ENCODE measurements at regions not wholly inside any gene's neighbourhood (a gene's known extent, or its start where the extent isn't known, plus 50 kb on each side); places are given as distances from the start of the nearest gene placed in this dataset.

GRCh38 chr9:103068753-103069152, 73.6 kb downstream of the CYLC2 start:
- Histone ChIP-seq H3K4me1 (no peaks in the 10 kb centered on the region), H3K27ac (no peak overlapping the region), H3K9me3 (no peaks in the 10 kb centered on the region), H3K36me3 (no peaks in the 10 kb centered on the region), H3K4me3 (no peak overlapping the region), H3K27me3 (no peaks in the 10 kb centered on the region)
- DNase-seq (no peak), ATAC-seq (no peak)
- no peak for TF ChIP-seq CTCF (IDR thresholded peaks at IDR 0.05)
- no peak for TF ChIP-seq POLR2A (IDR thresholded peaks at IDR 0.05)
- intact Hi-C loops (cut with DNase I), result no loop called here
- WGBS (ENCODE audit: insufficient coverage, low coverage, low lambda C conversion rate, missing lambda C conversion rate), result 53% methylated on average over 3 of the region's 3 CpGs

GRCh38 chr9:103078581-103078980, 83.4 kb downstream of the CYLC2 start:
- Histone ChIP-seq H3K4me1 (no peaks in the 10 kb centered on the region), H3K9me3 (no peaks in the 10 kb centered on the region), H3K27me3 (no peaks in the 10 kb centered on the region), H3K36me3 (no peaks in the 10 kb centered on the region), H3K4me3 (no peak overlapping the region), H3K27ac (no peak overlapping the region)
- no peak for ATAC-seq
- WGBS (ENCODE audit: insufficient coverage, low coverage, low lambda C conversion rate, missing lambda C conversion rate), result 20% methylated on average over 1 of the region's 1 CpG
- TF ChIP-seq CTCF (IDR thresholded peaks at IDR 0.05), result no peak
- no peak for TF ChIP-seq POLR2A (IDR thresholded peaks at IDR 0.05)
- intact Hi-C loops (cut with DNase I), result no loop called here
- DNase-seq, result no peak

- ATAC-seq, result no peak
- H3K27me3 ChIP-seq, result no peaks in the 10 kb centered on the region
- no peaks in the 10 kb centered on the region for H3K36me3 ChIP-seq
- DNase-seq, result no peak
- TF ChIP-seq POLR2A (IDR thresholded peaks at IDR 0.05) (no peak), CTCF (IDR thresholded peaks at IDR 0.05) (no peak)
- H3K4me3 ChIP-seq, result no peak overlapping the region
- intact Hi-C loops (cut with DNase I), result no loop called here
- no peak overlapping the region for H3K27ac ChIP-seq
- H3K9me3 ChIP-seq, result no peaks in the 10 kb centered on the region
- WGBS (ENCODE audit: insufficient coverage, low coverage, low lambda C conversion rate, missing lambda C conversion rate), result 17% methylated on average over 1 of the region's 1 CpG
- H3K4me1 ChIP-seq, result no peaks in the 10 kb centered on the region
Measured at GRCh38 chr9:103082494-103082893, 87.4 kb downstream of the CYLC2 start.

GRCh38 chr9:103089357-103089756, 94.2 kb downstream of the CYLC2 start:
- Histone ChIP-seq H3K4me3 (no peak overlapping the region), H3K36me3 (no peaks in the 10 kb centered on the region), H3K9me3 (no peaks in the 10 kb centered on the region), H3K4me1 (no peaks in the 10 kb centered on the region), H3K27me3 (no peaks in the 10 kb centered on the region), H3K27ac (no peak overlapping the region)
- DNase-seq (no peak), ATAC-seq (no peak)
- no peak for TF ChIP-seq POLR2A (IDR thresholded peaks at IDR 0.05)
- no peak for TF ChIP-seq CTCF (IDR thresholded peaks at IDR 0.05)
- intact Hi-C loops (cut with DNase I), result no loop called here
- WGBS (ENCODE audit: insufficient coverage, low coverage, low lambda C conversion rate, missing lambda C conversion rate), result 83% methylated on average over 1 of the region's 1 CpG

GRCh38 chr9:103104101-103104500, 109.0 kb downstream of the CYLC2 start:
- H3K36me3 ChIP-seq, result no peaks in the 10 kb centered on the region
- WGBS (ENCODE audit: insufficient coverage, low coverage, low lambda C conversion rate, missing lambda C conversion rate), result 67% methylated on average over 3 of the region's 9 CpGs
- DNase-seq (no peak), ATAC-seq (no peak)
- no peaks in the 10 kb centered on the region for H3K4me1 ChIP-seq
- intact Hi-C loops (cut with DNase I), result no loop called here
- TF ChIP-seq CTCF (IDR thresholded peaks at IDR 0.05) (no peak), POLR2A (IDR thresholded peaks at IDR 0.05) (no peak)
- no peaks in the 10 kb centered on the region for H3K9me3 ChIP-seq
- no peaks in the 10 kb centered on the region for H3K27me3 ChIP-seq
- H3K27ac ChIP-seq, result no peak overlapping the region
- no peak overlapping the region for H3K4me3 ChIP-seq

Data from right lobe of liver (tissue), 6 donors.